ENCODE measurements at regions not wholly inside any gene's neighbourhood (a gene's known extent, or its start where the extent isn't known, plus 50 kb on each side); places are given as distances from the start of the nearest gene placed in this dataset.

GRCh38 chr4:71685975-71686374, 97.9 kb downstream of the GC start:
- no peaks in the 10 kb centered on the region for H3K27me3 ChIP-seq (replicated peaks; ENCODE audit: insufficient read depth, low read depth, low read length, poor library complexity)
- no peaks in the 10 kb centered on the region for H3K4me1 ChIP-seq (ENCODE audit: insufficient read depth, low read length, poor library complexity, severe bottlenecking)
- no peaks in the 10 kb centered on the region for H3K9me3 ChIP-seq (ENCODE audit: low read depth, low read length, poor library complexity, severe bottlenecking)
- H3K36me3 ChIP-seq (ENCODE audit: insufficient read depth, low read length, poor library complexity, severe bottlenecking): no peaks in the 10 kb centered on the region
- ChIA-PET POLR2A (ENCODE audit: low non-redundant PET) (no interaction called here), CTCF (no interaction called here)
- TF ChIP-seq CTCF (conservative IDR thresholded peaks at IDR 0.05; ENCODE audit: low read depth, low read length) (no peak), EZH2 (IDR thresholded peaks at IDR 0.05; ENCODE audit: borderline replicate concordance, low read depth, low read length, poor library complexity, severe bottlenecking) (no peak)
- no peak overlapping the region for H3K27ac ChIP-seq (ENCODE audit: low read depth, low read length, poor library complexity, severe bottlenecking)
- intact Hi-C loops (cut with micrococcal nuclease; ENCODE audit: unreplicated experiment): no loop called here
- no TSS peak for BruUV-seq (replicated peaks)
- H3K4me3 ChIP-seq (ENCODE audit: low read depth, low read length, poor library complexity, severe bottlenecking): no peak overlapping the region
- DNase-seq (ENCODE audit: low spot score): no peak

- Histone ChIP-seq H3K36me3 (ENCODE audit: insufficient read depth, low read length, poor library complexity, severe bottlenecking) (no peaks in the 10 kb centered on the region), H3K4me3 (ENCODE audit: low read depth, low read length, poor library complexity, severe bottlenecking) (no peak overlapping the region), H3K4me1 (ENCODE audit: insufficient read depth, low read length, poor library complexity, severe bottlenecking) (no peaks in the 10 kb centered on the region), H3K27ac (ENCODE audit: low read depth, low read length, poor library complexity, severe bottlenecking) (no peak overlapping the region), H3K9me3 (ENCODE audit: low read depth, low read length, poor library complexity, severe bottlenecking) (no peaks in the 10 kb centered on the region), H3K27me3 (replicated peaks; ENCODE audit: insufficient read depth, low read depth, low read length, poor library complexity) (no peaks in the 10 kb centered on the region)
- no peak for TF ChIP-seq CTCF (conservative IDR thresholded peaks at IDR 0.05; ENCODE audit: low read depth, low read length)
- no peak for TF ChIP-seq EZH2 (IDR thresholded peaks at IDR 0.05; ENCODE audit: borderline replicate concordance, low read depth, low read length, poor library complexity, severe bottlenecking)
- CTCF ChIA-PET: no interaction called here
- DNase-seq (ENCODE audit: low spot score): no peak
- no TSS peak for BruUV-seq (replicated peaks)
- intact Hi-C loops (cut with micrococcal nuclease; ENCODE audit: unreplicated experiment): no loop called here
- POLR2A ChIA-PET (ENCODE audit: low non-redundant PET): no interaction called here
Measured at GRCh38 chr4:71683309-71683708, 100.6 kb downstream of the GC start.

GRCh38 chr4:71680706-71681105, 103.2 kb downstream of the GC start:
- Histone ChIP-seq H3K4me1 (ENCODE audit: insufficient read depth, low read length, poor library complexity, severe bottlenecking) (no peaks in the 10 kb centered on the region), H3K4me3 (ENCODE audit: low read depth, low read length, poor library complexity, severe bottlenecking) (no peak overlapping the region), H3K27me3 (replicated peaks; ENCODE audit: insufficient read depth, low read depth, low read length, poor library complexity) (no peaks in the 10 kb centered on the region), H3K36me3 (ENCODE audit: insufficient read depth, low read length, poor library complexity, severe bottlenecking) (no peaks in the 10 kb centered on the region), H3K27ac (ENCODE audit: low read depth, low read length, poor library complexity, severe bottlenecking) (no peak overlapping the region), H3K9me3 (ENCODE audit: low read depth, low read length, poor library complexity, severe bottlenecking) (no peaks in the 10 kb centered on the region)
- no peak for DNase-seq (ENCODE audit: low spot score)
- BruUV-seq (replicated peaks): no TSS peak
- TF ChIP-seq CTCF (conservative IDR thresholded peaks at IDR 0.05; ENCODE audit: low read depth, low read length) (no peak), EZH2 (IDR thresholded peaks at IDR 0.05; ENCODE audit: borderline replicate concordance, low read depth, low read length, poor library complexity, severe bottlenecking) (no peak)
- CTCF ChIA-PET: no interaction called here
- POLR2A ChIA-PET (ENCODE audit: low non-redundant PET): no interaction called here
- intact Hi-C loops (cut with micrococcal nuclease; ENCODE audit: unreplicated experiment): no loop called here

Measured in A673 (cell line).